ENCODE measurements at regions not wholly inside any gene's neighbourhood (a gene's known extent, or its start where the extent isn't known, plus 50 kb on each side); places are given as distances from the start of the nearest gene placed in this dataset.

DNA sequence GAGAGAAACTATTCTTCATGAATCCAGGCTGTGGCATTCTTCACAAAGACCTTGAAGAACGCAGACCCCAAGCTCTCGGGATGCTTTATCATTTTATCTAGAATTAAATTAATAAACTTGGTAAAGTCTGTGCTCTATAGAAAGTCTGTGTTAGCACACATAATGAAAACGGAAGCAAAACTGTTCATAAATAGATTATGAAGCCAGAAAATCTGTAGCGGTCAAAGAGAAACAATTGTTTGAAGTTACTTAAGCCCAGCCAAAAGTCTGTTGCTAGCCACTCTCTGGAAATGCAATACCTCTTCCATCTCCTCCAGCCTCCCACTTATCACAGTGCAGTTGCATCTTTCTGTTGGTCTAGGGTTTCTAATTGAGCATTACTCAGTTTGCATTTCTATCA is 375.9 kb downstream of the KIF4B start:
- H3K4me2 ChIP-seq, result no peak overlapping the region
- H3K9me3 ChIP-seq, result no peaks in the 10 kb centered on the region
- no peak overlapping the region for H3K4me3 ChIP-seq
- no peak for DNase-seq (ENCODE audit: low read depth in 1 of 2, low spot score in 1 of 2)
- no peak for FAIRE-seq
- TF ChIP-seq RFX5 (IDR thresholded peaks at IDR 0.05) (no peak), MAFK (IDR thresholded peaks at IDR 0.05; ENCODE audit: partially characterized antibody) (no peak), FOSB (CRISPR knock-in tag; IDR thresholded peaks at IDR 0.05) (no peak), HOXB5 (CRISPR knock-in tag; IDR thresholded peaks at IDR 0.05) (no peak), EHMT2 (IDR thresholded peaks at IDR 0.05; ENCODE audit: low read depth) (no peak), ZSCAN20 (CRISPR knock-in tag; IDR thresholded peaks at IDR 0.05) (no peak), SREBF2 (IDR thresholded peaks at IDR 0.05) (no peak), RNF2 (IDR thresholded peaks at IDR 0.05; ENCODE audit: borderline replicate concordance, low read depth) (no peak), TP53 (CRISPR knock-in tag; IDR thresholded peaks at IDR 0.05) (no peak)
- TF ChIP-seq, protein P1, sequence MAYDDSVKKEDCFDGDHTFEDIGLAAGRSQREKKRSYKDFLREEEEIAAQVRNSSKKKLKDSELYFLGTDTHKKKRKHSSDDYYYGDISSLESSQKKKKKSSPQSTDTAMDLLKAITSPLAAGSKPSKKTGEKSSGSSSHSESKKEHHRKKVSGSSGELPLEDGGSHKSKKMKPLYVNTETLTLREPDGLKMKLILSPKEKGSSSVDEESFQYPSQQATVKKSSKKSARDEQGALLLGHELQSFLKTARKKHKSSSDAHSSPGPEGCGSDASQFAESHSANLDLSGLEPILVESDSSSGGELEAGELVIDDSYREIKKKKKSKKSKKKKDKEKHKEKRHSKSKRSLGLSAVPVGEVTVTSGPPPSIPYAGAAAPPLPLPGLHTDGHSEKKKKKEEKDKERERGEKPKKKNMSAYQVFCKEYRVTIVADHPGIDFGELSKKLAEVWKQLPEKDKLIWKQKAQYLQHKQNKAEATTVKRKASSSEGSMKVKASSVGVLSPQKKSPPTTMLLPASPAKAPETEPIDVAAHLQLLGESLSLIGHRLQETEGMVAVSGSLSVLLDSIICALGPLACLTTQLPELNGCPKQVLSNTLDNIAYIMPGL (CRISPR knock-in tag; IDR thresholded peaks at IDR 0.05; ENCODE audit: borderline replicate concordance), result no peak
- TF ChIP-seq, protein P2, sequence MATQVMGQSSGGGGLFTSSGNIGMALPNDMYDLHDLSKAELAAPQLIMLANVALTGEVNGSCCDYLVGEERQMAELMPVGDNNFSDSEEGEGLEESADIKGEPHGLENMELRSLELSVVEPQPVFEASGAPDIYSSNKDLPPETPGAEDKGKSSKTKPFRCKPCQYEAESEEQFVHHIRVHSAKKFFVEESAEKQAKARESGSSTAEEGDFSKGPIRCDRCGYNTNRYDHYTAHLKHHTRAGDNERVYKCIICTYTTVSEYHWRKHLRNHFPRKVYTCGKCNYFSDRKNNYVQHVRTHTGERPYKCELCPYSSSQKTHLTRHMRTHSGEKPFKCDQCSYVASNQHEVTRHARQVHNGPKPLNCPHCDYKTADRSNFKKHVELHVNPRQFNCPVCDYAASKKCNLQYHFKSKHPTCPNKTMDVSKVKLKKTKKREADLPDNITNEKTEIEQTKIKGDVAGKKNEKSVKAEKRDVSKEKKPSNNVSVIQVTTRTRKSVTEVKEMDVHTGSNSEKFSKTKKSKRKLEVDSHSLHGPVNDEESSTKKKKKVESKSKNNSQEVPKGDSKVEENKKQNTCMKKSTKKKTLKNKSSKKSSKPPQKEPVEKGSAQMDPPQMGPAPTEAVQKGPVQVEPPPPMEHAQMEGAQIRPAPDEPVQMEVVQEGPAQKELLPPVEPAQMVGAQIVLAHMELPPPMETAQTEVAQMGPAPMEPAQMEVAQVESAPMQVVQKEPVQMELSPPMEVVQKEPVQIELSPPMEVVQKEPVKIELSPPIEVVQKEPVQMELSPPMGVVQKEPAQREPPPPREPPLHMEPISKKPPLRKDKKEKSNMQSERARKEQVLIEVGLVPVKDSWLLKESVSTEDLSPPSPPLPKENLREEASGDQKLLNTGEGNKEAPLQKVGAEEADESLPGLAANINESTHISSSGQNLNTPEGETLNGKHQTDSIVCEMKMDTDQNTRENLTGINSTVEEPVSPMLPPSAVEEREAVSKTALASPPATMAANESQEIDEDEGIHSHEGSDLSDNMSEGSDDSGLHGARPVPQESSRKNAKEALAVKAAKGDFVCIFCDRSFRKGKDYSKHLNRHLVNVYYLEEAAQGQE (IDR thresholded peaks at IDR 0.05), result no peak
- TF ChIP-seq, protein P3, sequence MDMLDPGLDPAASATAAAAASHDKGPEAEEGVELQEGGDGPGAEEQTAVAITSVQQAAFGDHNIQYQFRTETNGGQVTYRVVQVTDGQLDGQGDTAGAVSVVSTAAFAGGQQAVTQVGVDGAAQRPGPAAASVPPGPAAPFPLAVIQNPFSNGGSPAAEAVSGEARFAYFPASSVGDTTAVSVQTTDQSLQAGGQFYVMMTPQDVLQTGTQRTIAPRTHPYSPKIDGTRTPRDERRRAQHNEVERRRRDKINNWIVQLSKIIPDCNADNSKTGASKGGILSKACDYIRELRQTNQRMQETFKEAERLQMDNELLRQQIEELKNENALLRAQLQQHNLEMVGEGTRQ (IDR thresholded peaks at IDR 0.05), result no peak
- no peaks in the 10 kb centered on the region for H3K4me1 ChIP-seq
- 25% methylated on average over 4 of the region's 4 CpGs for WGBS (ENCODE audit: missing lambda C conversion rate)
- ChIA-PET CTCF (no interaction called here), POLR2A (no interaction called here)
- no peak overlapping the region for H3K27ac ChIP-seq
- ATAC-seq, result no peak

DNA sequence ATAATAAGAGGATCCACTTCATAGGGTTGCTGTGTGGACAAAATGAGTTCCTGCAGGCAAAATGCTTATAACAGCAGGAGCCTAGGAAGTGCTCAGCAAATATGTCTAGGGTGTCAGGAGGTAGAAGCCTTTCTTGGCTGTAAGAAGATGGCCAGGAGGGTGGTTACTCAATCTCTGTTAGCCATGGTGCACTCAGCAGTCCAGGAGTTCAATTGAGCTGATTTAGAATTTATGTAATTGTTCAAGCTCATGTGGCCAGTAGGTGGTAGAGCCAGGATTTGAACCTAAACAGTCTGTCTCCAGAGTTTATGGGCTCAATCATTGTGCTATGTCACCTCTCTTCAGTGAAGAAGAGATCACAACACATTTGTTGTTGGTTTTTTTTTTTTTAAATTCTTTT is 381.2 kb downstream of the KIF4B start:
- H3K4me3 ChIP-seq, result no peak overlapping the region
- H3K4me1 ChIP-seq, result no peaks in the 10 kb centered on the region
- ATAC-seq (no peak), DNase-seq (ENCODE audit: low read depth in 1 of 2, low spot score in 1 of 2) (no peak), FAIRE-seq (no peak)
- H3K27ac ChIP-seq, result no peak overlapping the region
- H3K9me3 ChIP-seq, result no peaks in the 10 kb centered on the region
- H3K4me2 ChIP-seq, result no peak overlapping the region
- CTCF ChIA-PET, result no interaction called here
- POLR2A ChIA-PET, result no interaction called here
- TF ChIP-seq JUN (IDR thresholded peaks at IDR 0.05) (no peak), NPAS2 (CRISPR knock-in tag; IDR thresholded peaks at IDR 0.05; ENCODE audit: borderline replicate concordance) (no peak), TFCP2L1 (CRISPR knock-in tag; IDR thresholded peaks at IDR 0.05) (no peak), RCOR1 (IDR thresholded peaks at IDR 0.05; ENCODE audit: low read depth, low read length) (no peak), ZFP36 (IDR thresholded peaks at IDR 0.05; ENCODE audit: borderline replicate concordance, partially characterized antibody) (no peak), HOXB5 (CRISPR knock-in tag; IDR thresholded peaks at IDR 0.05) (no peak)
- TF ChIP-seq, protein P1 (CRISPR knock-in tag; IDR thresholded peaks at IDR 0.05; ENCODE audit: borderline replicate concordance), result no peak
- TF ChIP-seq, protein P4, sequence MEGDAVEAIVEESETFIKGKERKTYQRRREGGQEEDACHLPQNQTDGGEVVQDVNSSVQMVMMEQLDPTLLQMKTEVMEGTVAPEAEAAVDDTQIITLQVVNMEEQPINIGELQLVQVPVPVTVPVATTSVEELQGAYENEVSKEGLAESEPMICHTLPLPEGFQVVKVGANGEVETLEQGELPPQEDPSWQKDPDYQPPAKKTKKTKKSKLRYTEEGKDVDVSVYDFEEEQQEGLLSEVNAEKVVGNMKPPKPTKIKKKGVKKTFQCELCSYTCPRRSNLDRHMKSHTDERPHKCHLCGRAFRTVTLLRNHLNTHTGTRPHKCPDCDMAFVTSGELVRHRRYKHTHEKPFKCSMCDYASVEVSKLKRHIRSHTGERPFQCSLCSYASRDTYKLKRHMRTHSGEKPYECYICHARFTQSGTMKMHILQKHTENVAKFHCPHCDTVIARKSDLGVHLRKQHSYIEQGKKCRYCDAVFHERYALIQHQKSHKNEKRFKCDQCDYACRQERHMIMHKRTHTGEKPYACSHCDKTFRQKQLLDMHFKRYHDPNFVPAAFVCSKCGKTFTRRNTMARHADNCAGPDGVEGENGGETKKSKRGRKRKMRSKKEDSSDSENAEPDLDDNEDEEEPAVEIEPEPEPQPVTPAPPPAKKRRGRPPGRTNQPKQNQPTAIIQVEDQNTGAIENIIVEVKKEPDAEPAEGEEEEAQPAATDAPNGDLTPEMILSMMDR (IDR thresholded peaks at IDR 0.05), result no peak
- TF ChIP-seq, protein P2 (IDR thresholded peaks at IDR 0.05), result no peak
- TF ChIP-seq, protein P5, sequence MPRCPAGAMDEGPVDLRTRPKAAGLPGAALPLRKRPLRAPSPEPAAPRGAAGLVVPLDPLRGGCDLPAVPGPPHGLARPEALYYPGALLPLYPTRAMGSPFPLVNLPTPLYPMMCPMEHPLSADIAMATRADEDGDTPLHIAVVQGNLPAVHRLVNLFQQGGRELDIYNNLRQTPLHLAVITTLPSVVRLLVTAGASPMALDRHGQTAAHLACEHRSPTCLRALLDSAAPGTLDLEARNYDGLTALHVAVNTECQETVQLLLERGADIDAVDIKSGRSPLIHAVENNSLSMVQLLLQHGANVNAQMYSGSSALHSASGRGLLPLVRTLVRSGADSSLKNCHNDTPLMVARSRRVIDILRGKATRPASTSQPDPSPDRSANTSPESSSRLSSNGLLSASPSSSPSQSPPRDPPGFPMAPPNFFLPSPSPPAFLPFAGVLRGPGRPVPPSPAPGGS (IDR thresholded peaks at IDR 0.05), result no peak
- TF ChIP-seq, protein P6, sequence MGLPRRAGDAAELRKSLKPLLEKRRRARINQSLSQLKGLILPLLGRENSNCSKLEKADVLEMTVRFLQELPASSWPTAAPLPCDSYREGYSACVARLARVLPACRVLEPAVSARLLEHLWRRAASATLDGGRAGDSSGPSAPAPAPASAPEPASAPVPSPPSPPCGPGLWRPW (IDR thresholded peaks at IDR 0.05), result no peak
- TF ChIP-seq, protein P7, sequence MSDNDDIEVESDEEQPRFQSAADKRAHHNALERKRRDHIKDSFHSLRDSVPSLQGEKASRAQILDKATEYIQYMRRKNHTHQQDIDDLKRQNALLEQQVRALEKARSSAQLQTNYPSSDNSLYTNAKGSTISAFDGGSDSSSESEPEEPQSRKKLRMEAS (IDR thresholded peaks at IDR 0.05), result no peak

All from A549 (cell line).